PC-3 (cell line): ENCODE measurements at regions not wholly inside any gene's neighbourhood (a gene's known extent, or its start where the extent isn't known, plus 50 kb on each side); places are given as distances from the start of the nearest gene placed in this dataset.

ENCODE experiments used
- CTCF ChIP-seq: fragments of 300-600 bp; sonication (generic); conservative IDR thresholded peaks from 2 replicates; pipeline ENCODE4 v1.5.1; 2017; ENCODE audit warnings: antibody characterized with exemption, low read depth, mild to moderate bottlenecking, low read length
- EZH2 ChIP-seq: fragments of 300-600 bp; sonication (generic); IDR thresholded peaks from one replicate; pipeline ENCODE4 v1.6.1; 2017; ENCODE audit warnings: antibody characterized with exemption, mild to moderate bottlenecking, low read length; ENCODE audit not compliant: unreplicated experiment
- EZH2phosphoT487 ChIP-seq: fragments of 300-600 bp; sonication (generic); IDR thresholded peaks from 2 replicates; pipeline ENCODE4 v1.6.1; 2018; ENCODE audit warnings: mild to moderate bottlenecking, antibody characterized with exemption, low read length, borderline replicate concordance

GRCh38 chr7:138370956-138371355 lies 89.1 kb upstream of the TRIM24 start:
- TF ChIP-seq CTCF = no peak
- no peak for TF ChIP-seq EZH2phosphoT487
- TF ChIP-seq EZH2 = no peak
